ENCODE measurements at regions not wholly inside any gene's neighbourhood (a gene's known extent, or its start where the extent isn't known, plus 50 kb on each side); places are given as distances from the start of the nearest gene placed in this dataset.

DNA sequence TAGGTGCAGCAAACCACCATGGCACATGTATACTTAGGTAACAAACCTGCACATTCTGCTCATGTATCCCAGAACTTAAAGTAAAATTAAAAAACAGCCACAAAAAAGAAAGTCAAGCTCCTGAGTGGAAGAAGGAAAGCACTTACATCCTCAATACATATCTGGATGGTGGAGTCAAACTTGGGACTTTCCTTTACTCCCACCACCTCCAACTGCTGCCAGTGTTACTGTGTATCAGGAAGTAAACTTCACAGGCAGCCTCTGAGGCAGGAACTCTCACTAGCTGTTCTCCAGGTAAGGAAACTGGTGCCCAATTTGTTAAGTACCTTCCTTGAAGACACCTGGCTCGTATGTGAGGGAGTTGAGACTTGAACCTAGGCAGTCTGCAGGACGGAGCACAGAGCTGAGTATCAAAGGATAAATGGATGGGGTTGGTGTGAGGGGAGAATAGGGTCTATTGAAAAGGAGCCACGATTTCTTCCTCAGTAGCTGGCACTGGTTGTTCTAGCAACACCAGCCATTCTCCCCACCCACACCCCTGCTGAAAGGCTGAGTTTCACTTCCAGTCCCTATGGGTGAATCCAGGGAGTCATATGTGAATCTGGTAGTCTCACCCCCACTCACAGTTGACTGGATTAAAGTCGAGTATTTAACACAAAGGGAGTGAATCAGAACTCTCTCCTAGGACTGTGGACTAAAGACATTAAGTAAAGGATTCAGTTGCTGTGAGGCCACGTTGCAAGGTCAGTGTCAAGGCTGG lies 50.0 kb upstream of the GPR39 start:
- TF ChIP-seq POLR2A (IDR thresholded peaks at IDR 0.05) (no peak), CTCF (IDR thresholded peaks at IDR 0.05) (no peak)

Data from right lobe of liver (tissue), 4 donors.